ENCODE measurements at regions not wholly inside any gene's neighbourhood (a gene's known extent, or its start where the extent isn't known, plus 50 kb on each side); places are given as distances from the start of the nearest gene placed in this dataset.

- Histone ChIP-seq H3K9me3 (ENCODE audit: control insufficient read depth, insufficient read depth, low read length) (no peaks in the 10 kb centered on the region), H3K36me3 (ENCODE audit: insufficient read depth, low read length) (no peaks in the 10 kb centered on the region), H3K4me1 (ENCODE audit: insufficient read depth, low read length) (no peaks in the 10 kb centered on the region), H3K9ac (ENCODE audit: low read depth, low read length) (no peak overlapping the region)
These were observed 758.2 kb upstream of the NDST4 start for GRCh38 chr4:115871596-115871995.

GRCh38 chr4:115866364-115866896 is 753.0 kb upstream of the NDST4 start:
- Histone ChIP-seq H3K9ac (ENCODE audit: low read depth, low read length) (no peak overlapping the region), H3K4me1 (ENCODE audit: insufficient read depth, low read length) (no peaks in the 10 kb centered on the region), H3K9me3 (ENCODE audit: control insufficient read depth, insufficient read depth, low read length) (no peaks in the 10 kb centered on the region), H3K36me3 (ENCODE audit: insufficient read depth, low read length) (no peaks in the 10 kb centered on the region)

GRCh38 chr4:115865736-115866135 is 752.3 kb upstream of the NDST4 start:
- Histone ChIP-seq H3K9me3 (ENCODE audit: control insufficient read depth, insufficient read depth, low read length) (no peaks in the 10 kb centered on the region), H3K4me1 (ENCODE audit: insufficient read depth, low read length) (no peaks in the 10 kb centered on the region), H3K9ac (ENCODE audit: low read depth, low read length) (no peak overlapping the region), H3K36me3 (ENCODE audit: insufficient read depth, low read length) (no peaks in the 10 kb centered on the region)

GRCh38 chr4:115852767-115853091 is 739.3 kb upstream of the NDST4 start:
- no peaks in the 10 kb centered on the region for H3K36me3 ChIP-seq (ENCODE audit: insufficient read depth, low read length)
- H3K9ac ChIP-seq (ENCODE audit: low read depth, low read length): no peak overlapping the region
- no peaks in the 10 kb centered on the region for H3K9me3 ChIP-seq (ENCODE audit: control insufficient read depth, insufficient read depth, low read length)
- no peaks in the 10 kb centered on the region for H3K4me1 ChIP-seq (ENCODE audit: insufficient read depth, low read length)

- H3K9ac ChIP-seq (ENCODE audit: low read depth, low read length): no peak overlapping the region
- no peaks in the 10 kb centered on the region for H3K36me3 ChIP-seq (ENCODE audit: insufficient read depth, low read length)
- no peaks in the 10 kb centered on the region for H3K9me3 ChIP-seq (ENCODE audit: control insufficient read depth, insufficient read depth, low read length)
- no peaks in the 10 kb centered on the region for H3K4me1 ChIP-seq (ENCODE audit: insufficient read depth, low read length)
These were observed 738.7 kb upstream of the NDST4 start for GRCh38 chr4:115851918-115852766.

- no peak overlapping the region for H3K9ac ChIP-seq (ENCODE audit: low read depth, low read length)
- no peaks in the 10 kb centered on the region for H3K4me1 ChIP-seq (ENCODE audit: insufficient read depth, low read length)
These were observed 737.5 kb upstream of the NDST4 start for GRCh38 chr4:115850799-115851509.

GRCh38 chr4:115844180-115844579 is 730.8 kb upstream of the NDST4 start:
- Histone ChIP-seq H3K9me3 (ENCODE audit: control insufficient read depth, insufficient read depth, low read length) (no peaks in the 10 kb centered on the region), H3K4me1 (ENCODE audit: insufficient read depth, low read length) (no peaks in the 10 kb centered on the region), H3K9ac (ENCODE audit: low read depth, low read length) (no peak overlapping the region), H3K36me3 (ENCODE audit: insufficient read depth, low read length) (no peaks in the 10 kb centered on the region)

More at GRCh38 chr4:115850799-115851509, 737.5 kb upstream of the NDST4 start:
- no peaks in the 10 kb centered on the region for H3K9me3 ChIP-seq (ENCODE audit: control insufficient read depth, insufficient read depth, low read length)
- H3K36me3 ChIP-seq (ENCODE audit: insufficient read depth, low read length): no peaks in the 10 kb centered on the region

GRCh38 chr4:115841871-115842270 is 728.5 kb upstream of the NDST4 start:
- no peaks in the 10 kb centered on the region for H3K4me1 ChIP-seq (ENCODE audit: insufficient read depth, low read length)
- no peak overlapping the region for H3K9ac ChIP-seq (ENCODE audit: low read depth, low read length)
- no peaks in the 10 kb centered on the region for H3K36me3 ChIP-seq (ENCODE audit: insufficient read depth, low read length)
- H3K9me3 ChIP-seq (ENCODE audit: control insufficient read depth, insufficient read depth, low read length): no peaks in the 10 kb centered on the region

- H3K9me3 ChIP-seq (ENCODE audit: control insufficient read depth, insufficient read depth, low read length): peaks cover 3% of the 10 kb centered on the region
- H3K4me1 ChIP-seq (ENCODE audit: insufficient read depth, low read length): no peaks in the 10 kb centered on the region
- H3K36me3 ChIP-seq (ENCODE audit: insufficient read depth, low read length): no peaks in the 10 kb centered on the region
- H3K9ac ChIP-seq (ENCODE audit: low read depth, low read length): no peak overlapping the region
These were observed 721.0 kb upstream of the NDST4 start for GRCh38 chr4:115834441-115834840.

- Histone ChIP-seq H3K9me3 (ENCODE audit: control insufficient read depth, insufficient read depth, low read length) (no peaks in the 10 kb centered on the region), H3K36me3 (ENCODE audit: insufficient read depth, low read length) (no peaks in the 10 kb centered on the region), H3K9ac (ENCODE audit: low read depth, low read length) (no peak overlapping the region), H3K4me1 (ENCODE audit: insufficient read depth, low read length) (no peaks in the 10 kb centered on the region)
These were observed 711.2 kb upstream of the NDST4 start for GRCh38 chr4:115824630-115825029.

GRCh38 chr4:115803825-115804224 is 690.4 kb upstream of the NDST4 start:
- no peaks in the 10 kb centered on the region for H3K36me3 ChIP-seq (ENCODE audit: insufficient read depth, low read length)
- H3K4me1 ChIP-seq (ENCODE audit: insufficient read depth, low read length): no peaks in the 10 kb centered on the region
- no peaks in the 10 kb centered on the region; the same call in 1 of the 2 replicates for H3K9me3 ChIP-seq (ENCODE audit: control insufficient read depth, insufficient read depth, low read length)
- no peak overlapping the region for H3K9ac ChIP-seq (ENCODE audit: low read depth, low read length)

GRCh38 chr4:115790812-115791211 is 677.4 kb upstream of the NDST4 start:
- no peaks in the 10 kb centered on the region for H3K4me1 ChIP-seq (ENCODE audit: insufficient read depth, low read length)
- no peak overlapping the region for H3K9ac ChIP-seq (ENCODE audit: low read depth, low read length)
- H3K36me3 ChIP-seq (ENCODE audit: insufficient read depth, low read length): no peaks in the 10 kb centered on the region
- no peaks in the 10 kb centered on the region for H3K9me3 ChIP-seq (ENCODE audit: control insufficient read depth, insufficient read depth, low read length)

GRCh38 chr4:115781528-115782146 is 668.2 kb upstream of the NDST4 start:
- no peaks in the 10 kb centered on the region for H3K4me1 ChIP-seq (ENCODE audit: insufficient read depth, low read length)
- no peaks in the 10 kb centered on the region for H3K9me3 ChIP-seq (ENCODE audit: control insufficient read depth, insufficient read depth, low read length)
- H3K36me3 ChIP-seq (ENCODE audit: insufficient read depth, low read length): no peaks in the 10 kb centered on the region
- no peak overlapping the region for H3K9ac ChIP-seq (ENCODE audit: low read depth, low read length)

- H3K36me3 ChIP-seq (ENCODE audit: insufficient read depth, low read length): no peaks in the 10 kb centered on the region
- H3K4me1 ChIP-seq (ENCODE audit: insufficient read depth, low read length): no peaks in the 10 kb centered on the region
- no peaks in the 10 kb centered on the region for H3K9me3 ChIP-seq (ENCODE audit: control insufficient read depth, insufficient read depth, low read length)
- no peak overlapping the region for H3K9ac ChIP-seq (ENCODE audit: low read depth, low read length)
These were observed 667.4 kb upstream of the NDST4 start for GRCh38 chr4:115780835-115781234.
